Activated T-cell treated with anti-CD3 and anti-CD28 coated beads for 24 hours (primary cell): ENCODE measurements at regions not wholly inside any gene's neighbourhood (a gene's known extent, or its start where the extent isn't known, plus 50 kb on each side); places are given as distances from the start of the nearest gene placed in this dataset.
"Not testable (repeated sequence)": the region's sequence is repeated elsewhere in the genome, so short reads cannot be mapped to it uniquely, and the experiment has no call there.

Source experiments
- DNase-seq: peaks from one replicate; pipeline ENCODE4 v3.0.0-alpha.2; 2020; ENCODE audit warnings: low read depth

GRCh38 chr16:17744921-17745572, 274.3 kb upstream of the XYLT1 start:
- no peak for DNase-seq

GRCh38 chr16:17743578-17743977, 272.8 kb upstream of the XYLT1 start:
- no peak for DNase-seq

- DNase-seq: no peak
Observed at GRCh38 chr16:17743158-17743557, 272.4 kb upstream of the XYLT1 start.

GRCh38 chr16:17735099-17735498, 264.3 kb upstream of the XYLT1 start:
- DNase-seq: not testable (repeated sequence)

- no peak for DNase-seq
Observed at GRCh38 chr16:17729820-17730219, 259.1 kb upstream of the XYLT1 start.

GRCh38 chr16:17728196-17728595, 257.4 kb upstream of the XYLT1 start:
- no peak for DNase-seq

- DNase-seq: no peak
Observed at GRCh38 chr16:17724242-17724898, 253.6 kb upstream of the XYLT1 start.

- DNase-seq: no peak
Observed at GRCh38 chr16:17723531-17724134, 252.9 kb upstream of the XYLT1 start.

GRCh38 chr16:17718495-17718894, 247.7 kb upstream of the XYLT1 start:
- no peak for DNase-seq

GRCh38 chr16:17705847-17706246, 235.1 kb upstream of the XYLT1 start:
- DNase-seq: no peak

- no peak for DNase-seq
Observed at GRCh38 chr16:17696616-17697015, 225.9 kb upstream of the XYLT1 start.

GRCh38 chr16:17692484-17692883, 221.7 kb upstream of the XYLT1 start:
- DNase-seq: no peak

- DNase-seq: no peak
Observed at GRCh38 chr16:17691899-17692176, 221.1 kb upstream of the XYLT1 start.

- DNase-seq: no peak
Observed at GRCh38 chr16:17691106-17691898, 220.5 kb upstream of the XYLT1 start.

- no peak for DNase-seq
Observed at GRCh38 chr16:17685447-17685846, 214.7 kb upstream of the XYLT1 start.

- no peak for DNase-seq
Observed at GRCh38 chr16:17683281-17683680, 212.5 kb upstream of the XYLT1 start.

GRCh38 chr16:17676171-17676570, 205.4 kb upstream of the XYLT1 start:
- no peak for DNase-seq

- no peak for DNase-seq
Observed at GRCh38 chr16:17668386-17668785, 197.6 kb upstream of the XYLT1 start.

- DNase-seq: no peak
Observed at GRCh38 chr16:17666293-17666692, 195.5 kb upstream of the XYLT1 start.

- DNase-seq: no peak
Observed at GRCh38 chr16:17658881-17659280, 188.1 kb upstream of the XYLT1 start.

- no peak for DNase-seq
Observed at GRCh38 chr16:17657045-17657444, 186.3 kb upstream of the XYLT1 start.

- no peak for DNase-seq
Observed at GRCh38 chr16:17654571-17654970, 183.8 kb upstream of the XYLT1 start.

GRCh38 chr16:17654142-17654541, 183.4 kb upstream of the XYLT1 start:
- DNase-seq: no peak
